Central memory CD8-positive, alpha-beta T cell (primary cell): ENCODE measurements at regions not wholly inside any gene's neighbourhood (a gene's known extent, or its start where the extent isn't known, plus 50 kb on each side); places are given as distances from the start of the nearest gene placed in this dataset.

Experiments
- ATAC-seq: fragments of 150-1000 bp; cut with Tn5 transposase; replicated peaks from 2 replicates; pipeline ENCODE4 v1.10.0; 2022; ENCODE audit warnings: mild to moderate bottlenecking, moderate FRiP score, moderate number of reproducible peaks; ENCODE audit not compliant: poor library complexity, severe bottlenecking; ENCODE audit errors: extremely low read depth
- DNase-seq, 2 donors: peaks; one replicate each; pipeline ENCODE4 v3.0.0; 2021; ENCODE audit warnings: low spot score in 2 of 2
- H3K27ac Mint-ChIP-seq: one replicate; pipeline ENCODE4 v1.8.0; 2022; ENCODE audit warnings: low read depth, mild to moderate bottlenecking, moderate library complexity, mixed read lengths
- H3K27me3 Mint-ChIP-seq: one replicate; pipeline ENCODE4 v1.8.0; 2022; ENCODE audit warnings: mixed read lengths
- H3K36me3 Mint-ChIP-seq: one replicate; pipeline ENCODE4 v1.8.0; 2022; ENCODE audit warnings: mild to moderate bottlenecking, moderate library complexity, mixed read lengths; ENCODE audit not compliant: insufficient read depth
- H3K4me1 Mint-ChIP-seq: one replicate; pipeline ENCODE4 v1.8.0; 2022; ENCODE audit warnings: mixed read lengths
- H3K4me3 Mint-ChIP-seq: one replicate; pipeline ENCODE4 v1.8.0; 2022; ENCODE audit warnings: mild to moderate bottlenecking, moderate library complexity, mixed read lengths
- H3K9me3 Mint-ChIP-seq: one replicate; pipeline ENCODE4 v1.8.0; 2022; ENCODE audit warnings: mixed read lengths

DNA sequence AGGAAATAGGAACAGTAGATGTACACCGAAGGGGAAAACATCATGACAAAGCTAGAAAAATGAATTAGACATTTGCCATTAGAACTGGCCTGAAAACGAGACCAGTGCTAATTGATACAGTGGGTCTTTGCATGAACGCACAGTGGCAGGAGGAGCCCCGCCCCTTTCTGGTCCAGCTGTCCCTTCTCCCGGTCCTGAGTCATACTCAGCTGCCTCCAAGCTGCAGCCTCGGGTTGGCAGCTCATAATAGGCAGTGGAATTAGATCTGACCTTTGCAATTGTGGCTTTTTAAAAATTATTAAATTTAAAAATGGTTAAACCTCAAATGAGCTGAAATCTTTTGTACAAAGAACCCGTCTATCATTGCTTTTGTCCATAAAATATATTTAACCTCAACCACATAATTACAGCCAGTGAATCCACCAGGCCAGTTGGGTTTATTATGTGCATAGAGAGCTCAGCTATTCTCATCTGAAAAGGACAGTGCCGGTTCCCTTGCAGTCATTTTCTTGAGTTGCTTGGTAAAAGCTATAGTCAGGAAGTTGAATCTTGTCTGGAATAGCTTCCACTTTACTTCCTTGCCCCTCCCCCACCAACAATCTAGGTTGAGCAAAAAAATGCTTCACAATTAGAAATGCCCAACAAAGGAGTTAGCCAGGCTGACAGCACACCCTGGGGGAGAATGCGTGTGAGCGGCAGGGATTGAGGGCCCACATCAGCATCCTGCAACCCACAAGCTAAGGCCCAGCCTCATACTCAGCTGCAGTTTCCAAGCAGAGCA is 147.1 kb downstream of the BUB3 start:
- Mint-ChIP-seq H3K4me1 (no peaks in the 10 kb centered on the region), H3K36me3 (no peaks in the 10 kb centered on the region), H3K27ac (no peak overlapping the region), H3K27me3 (peaks cover 9% of the 10 kb centered on the region), H3K9me3 (no peaks in the 10 kb centered on the region), H3K4me3 (no peak overlapping the region)
- no peak for DNase-seq
- ATAC-seq, result no peak

DNA sequence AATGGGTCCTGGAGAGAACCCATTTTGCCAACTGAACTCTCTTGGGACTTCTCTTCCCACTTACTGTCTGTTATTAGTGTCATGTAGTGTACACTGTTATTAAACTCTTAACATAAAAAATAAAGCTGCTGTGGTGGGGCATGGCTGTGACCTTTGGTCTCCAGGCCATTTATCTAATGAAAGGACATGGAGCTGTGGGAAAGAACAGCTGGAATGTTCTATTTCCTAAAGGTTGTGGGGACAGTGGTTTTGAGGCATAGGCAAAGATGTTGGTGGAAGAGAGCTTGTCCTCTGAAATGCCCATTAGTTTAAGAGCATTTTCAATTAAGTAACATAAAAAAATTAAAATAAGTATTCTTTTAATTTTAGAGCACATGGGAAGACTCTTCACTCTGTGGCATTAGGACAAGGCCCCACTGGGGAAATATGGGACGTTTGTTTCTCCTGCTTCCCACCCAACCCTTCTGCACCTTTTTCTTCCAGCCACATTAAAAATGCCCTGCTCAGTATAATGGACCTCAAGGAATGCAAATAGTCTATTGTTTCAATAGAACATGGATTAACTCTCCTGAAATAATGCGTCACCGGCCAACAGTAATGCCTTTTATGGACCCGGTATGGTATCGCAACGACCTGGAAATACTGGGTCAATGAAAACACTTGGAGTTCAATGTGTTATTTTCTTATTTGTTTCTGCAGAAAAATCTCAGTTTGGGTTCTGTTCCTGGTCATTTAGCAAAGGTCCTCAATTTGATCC is 149.6 kb downstream of the BUB3 start:
- no peak overlapping the region for H3K4me3 Mint-ChIP-seq
- peaks cover 9% of the 10 kb centered on the region for H3K27me3 Mint-ChIP-seq
- DNase-seq (no peak), ATAC-seq (no peak)
- H3K27ac Mint-ChIP-seq, result no peak overlapping the region
- H3K9me3 Mint-ChIP-seq, result no peaks in the 10 kb centered on the region
- H3K4me1 Mint-ChIP-seq, result no peaks in the 10 kb centered on the region
- H3K36me3 Mint-ChIP-seq, result no peaks in the 10 kb centered on the region

DNA sequence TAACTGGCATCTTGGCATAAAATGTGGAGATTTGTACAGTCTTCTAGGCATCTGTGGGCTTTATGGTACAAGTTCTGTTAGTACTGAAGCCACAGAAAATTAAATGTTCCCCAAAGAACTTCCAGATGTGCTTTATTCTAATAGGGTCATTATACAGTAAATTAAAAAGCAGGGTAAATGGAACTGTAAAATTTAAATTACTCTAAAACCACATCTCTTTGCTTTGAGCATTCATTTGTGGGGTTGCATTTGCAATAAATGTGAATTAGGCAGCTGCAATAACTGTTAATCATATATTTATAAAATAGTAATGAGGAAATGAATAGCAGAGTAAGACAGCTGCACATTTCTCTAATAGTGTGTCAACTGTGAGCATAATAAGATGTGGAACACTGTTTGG is 151.5 kb downstream of the BUB3 start:
- Mint-ChIP-seq H3K4me1 (no peaks in the 10 kb centered on the region), H3K36me3 (no peaks in the 10 kb centered on the region), H3K27ac (no peak overlapping the region), H3K27me3 (no peaks in the 10 kb centered on the region), H3K9me3 (no peaks in the 10 kb centered on the region), H3K4me3 (no peak overlapping the region)
- ATAC-seq (no peak), DNase-seq (no peak)

DNA sequence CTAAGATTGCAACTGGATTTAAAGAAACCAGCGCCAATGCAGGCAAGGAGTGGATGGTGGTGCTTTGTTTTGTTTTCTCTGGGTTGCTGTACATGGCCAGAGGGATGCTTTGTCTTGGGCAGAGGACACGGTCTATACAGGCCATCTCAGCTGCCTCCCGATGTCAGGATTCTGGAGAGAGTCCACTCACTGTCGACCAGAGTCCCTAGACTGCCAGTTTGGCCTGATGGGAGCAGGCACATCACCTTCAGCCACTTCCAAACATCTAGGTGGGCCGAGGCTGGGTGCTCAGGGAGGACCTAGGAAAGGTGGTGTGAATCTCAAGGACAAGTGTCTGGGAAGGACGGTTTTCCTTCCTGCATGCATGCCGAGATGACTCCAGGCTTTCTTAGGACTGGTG is 152.1 kb downstream of the BUB3 start:
- DNase-seq, result no peak
- H3K36me3 Mint-ChIP-seq, result no peaks in the 10 kb centered on the region
- H3K4me3 Mint-ChIP-seq, result no peak overlapping the region
- no peak for ATAC-seq
- H3K27me3 Mint-ChIP-seq, result no peaks in the 10 kb centered on the region
- no peak overlapping the region for H3K27ac Mint-ChIP-seq
- no peaks in the 10 kb centered on the region for H3K9me3 Mint-ChIP-seq
- H3K4me1 Mint-ChIP-seq, result no peaks in the 10 kb centered on the region

DNA sequence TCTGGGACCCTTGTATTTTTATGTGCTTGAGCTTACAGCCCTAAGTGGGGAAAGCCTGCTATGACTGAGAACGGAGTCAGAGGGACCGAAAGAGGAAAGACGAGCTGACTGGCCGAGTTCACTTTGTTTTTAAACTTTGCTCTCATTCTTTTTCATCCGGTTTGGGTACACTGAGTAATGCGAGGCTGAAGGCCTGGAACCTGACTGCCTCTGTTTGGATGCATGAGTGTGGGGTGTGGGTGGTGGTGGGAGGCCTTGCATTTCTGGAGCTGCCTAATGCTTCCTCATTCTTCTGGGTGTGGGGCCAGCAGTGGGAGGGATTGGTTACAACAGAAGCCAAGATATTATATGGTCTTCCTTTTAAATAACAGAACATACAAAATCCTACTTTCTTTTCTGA is 155.5 kb downstream of the BUB3 start:
- Mint-ChIP-seq H3K4me1 (no peaks in the 10 kb centered on the region), H3K27me3 (no peaks in the 10 kb centered on the region), H3K4me3 (no peak overlapping the region), H3K9me3 (no peaks in the 10 kb centered on the region), H3K36me3 (no peaks in the 10 kb centered on the region), H3K27ac (no peak overlapping the region)
- no peak for DNase-seq
- no peak for ATAC-seq

DNA sequence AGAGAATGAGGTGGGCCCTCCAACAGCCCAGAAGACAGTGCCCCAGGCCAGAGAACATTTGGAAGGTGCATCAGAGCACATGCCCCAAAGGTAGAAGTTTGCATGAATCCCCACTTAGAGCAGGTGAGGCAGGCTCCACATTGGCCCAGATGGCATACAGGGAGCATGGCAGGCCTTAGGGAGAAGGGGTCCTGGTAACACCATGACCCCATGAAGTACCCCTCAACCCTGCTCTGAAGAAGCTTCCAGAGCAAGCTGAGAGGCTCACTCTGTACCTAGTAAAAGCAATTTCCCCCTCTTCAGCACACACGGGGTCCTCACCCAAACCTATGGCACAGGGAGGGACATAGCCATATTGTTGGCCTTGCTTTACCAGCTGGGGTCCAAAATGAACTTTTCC is 162.6 kb downstream of the BUB3 start:
- Mint-ChIP-seq H3K27me3 (no peaks in the 10 kb centered on the region), H3K4me1 (no peaks in the 10 kb centered on the region), H3K36me3 (no peaks in the 10 kb centered on the region), H3K27ac (no peak overlapping the region), H3K4me3 (no peak overlapping the region), H3K9me3 (no peaks in the 10 kb centered on the region)
- no peak for ATAC-seq
- no peak for DNase-seq

DNA sequence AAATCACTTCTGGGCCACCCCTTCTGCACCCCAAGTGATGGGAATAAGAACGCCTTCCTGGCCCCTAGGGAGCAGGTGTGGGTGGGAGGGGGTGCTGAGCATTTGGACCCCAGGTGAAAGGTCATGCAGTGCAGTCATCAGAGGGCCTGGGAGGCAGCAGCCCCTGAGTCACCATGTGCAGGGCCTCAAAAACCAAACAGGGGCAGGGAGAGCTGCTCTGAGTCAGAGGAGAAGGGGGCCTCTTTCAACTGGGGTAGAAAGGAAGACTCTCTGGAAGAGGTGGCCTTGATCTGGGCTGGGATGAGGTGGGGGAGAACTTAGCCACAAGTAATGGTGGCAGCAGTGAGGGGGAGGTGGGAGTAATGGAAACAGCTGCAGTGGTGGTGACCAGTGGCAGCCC is 164.3 kb downstream of the BUB3 start:
- no peak for DNase-seq
- H3K27me3 Mint-ChIP-seq, result no peaks in the 10 kb centered on the region
- no peaks in the 10 kb centered on the region for H3K36me3 Mint-ChIP-seq
- no peaks in the 10 kb centered on the region for H3K4me1 Mint-ChIP-seq
- no peak for ATAC-seq
- no peak overlapping the region for H3K4me3 Mint-ChIP-seq
- no peaks in the 10 kb centered on the region for H3K9me3 Mint-ChIP-seq
- no peak overlapping the region for H3K27ac Mint-ChIP-seq

DNA sequence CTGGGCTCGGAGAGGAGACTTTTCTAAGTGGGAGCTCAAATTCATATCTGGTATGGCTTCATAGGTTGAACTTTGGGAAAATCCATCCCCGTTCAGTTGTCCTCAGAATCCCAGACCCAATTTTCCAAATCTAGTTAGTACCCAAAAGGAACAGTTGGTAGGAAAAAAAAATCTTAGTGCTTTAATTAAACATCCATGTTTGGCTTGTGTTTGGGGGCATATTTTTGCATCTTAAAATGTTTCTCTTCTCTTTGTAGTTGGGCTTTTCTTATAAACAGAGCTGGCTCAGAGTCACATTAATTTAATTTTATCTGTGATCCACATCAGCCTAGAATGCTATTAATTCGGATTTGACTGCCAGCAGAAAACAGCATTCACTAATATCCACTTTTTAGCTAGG is 165.9 kb downstream of the BUB3 start:
- no peaks in the 10 kb centered on the region for H3K4me1 Mint-ChIP-seq
- H3K27me3 Mint-ChIP-seq, result no peaks in the 10 kb centered on the region
- no peak for ATAC-seq
- no peak overlapping the region for H3K4me3 Mint-ChIP-seq
- H3K36me3 Mint-ChIP-seq, result no peaks in the 10 kb centered on the region
- no peak for DNase-seq
- H3K9me3 Mint-ChIP-seq, result no peaks in the 10 kb centered on the region
- no peak overlapping the region for H3K27ac Mint-ChIP-seq

DNA sequence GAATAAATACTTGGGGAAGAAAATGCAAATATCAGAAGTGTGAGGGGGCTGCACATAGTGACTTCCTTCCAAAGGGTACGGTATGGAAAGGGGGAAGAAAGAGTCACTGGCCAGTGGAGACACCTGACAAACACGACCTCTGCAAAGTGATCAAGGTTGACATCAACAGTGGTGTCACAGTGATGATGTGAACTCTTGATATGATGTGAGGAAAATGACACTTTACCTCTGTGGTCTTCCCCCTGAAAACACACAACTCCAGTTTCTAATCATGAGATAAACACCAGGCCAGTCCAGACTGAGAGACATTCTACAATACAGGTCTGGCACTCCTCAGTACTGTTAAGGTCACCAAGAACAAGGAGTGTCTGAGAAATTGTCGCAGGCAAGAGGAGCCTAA is 169.7 kb downstream of the BUB3 start:
- ATAC-seq (no peak), DNase-seq (no peak)
- Mint-ChIP-seq H3K27ac (no peak overlapping the region), H3K9me3 (peaks cover 6% of the 10 kb centered on the region), H3K36me3 (no peaks in the 10 kb centered on the region), H3K27me3 (peaks cover 23% of the 10 kb centered on the region), H3K4me3 (no peak overlapping the region), H3K4me1 (no peaks in the 10 kb centered on the region)

DNA sequence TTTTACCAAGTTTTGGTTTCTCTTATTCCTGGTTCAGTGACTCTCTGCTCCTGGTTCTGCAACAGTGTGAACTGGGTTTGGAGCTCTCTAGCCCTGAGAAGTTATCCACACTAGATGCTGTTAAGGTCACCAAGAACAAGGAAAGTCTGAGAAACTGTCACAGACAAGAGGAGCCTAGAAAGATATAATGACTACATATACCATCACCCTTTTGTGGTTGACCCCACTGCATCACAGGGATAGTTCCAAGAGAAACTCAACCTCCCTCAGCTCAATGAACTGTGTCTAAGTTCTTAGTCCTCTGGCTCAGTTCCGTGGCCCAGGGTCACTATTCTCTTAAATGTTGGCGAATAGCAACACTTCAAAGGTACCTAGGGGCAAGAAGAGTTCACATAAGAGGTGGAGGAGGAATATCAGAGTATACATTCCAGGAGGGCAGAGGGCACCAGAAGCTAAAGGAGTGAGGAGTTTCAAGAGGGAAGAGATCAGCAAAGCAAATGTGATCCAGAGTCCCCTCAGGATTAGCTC is 171.5 kb downstream of the BUB3 start:
- DNase-seq (no peak), ATAC-seq (no peak)
- H3K36me3 Mint-ChIP-seq, result no peaks in the 10 kb centered on the region
- peaks cover 6% of the 10 kb centered on the region for H3K9me3 Mint-ChIP-seq
- no peak overlapping the region for H3K4me3 Mint-ChIP-seq
- no peak overlapping the region for H3K27ac Mint-ChIP-seq
- peaks cover 28% of the 10 kb centered on the region for H3K27me3 Mint-ChIP-seq
- H3K4me1 Mint-ChIP-seq, result no peaks in the 10 kb centered on the region

DNA sequence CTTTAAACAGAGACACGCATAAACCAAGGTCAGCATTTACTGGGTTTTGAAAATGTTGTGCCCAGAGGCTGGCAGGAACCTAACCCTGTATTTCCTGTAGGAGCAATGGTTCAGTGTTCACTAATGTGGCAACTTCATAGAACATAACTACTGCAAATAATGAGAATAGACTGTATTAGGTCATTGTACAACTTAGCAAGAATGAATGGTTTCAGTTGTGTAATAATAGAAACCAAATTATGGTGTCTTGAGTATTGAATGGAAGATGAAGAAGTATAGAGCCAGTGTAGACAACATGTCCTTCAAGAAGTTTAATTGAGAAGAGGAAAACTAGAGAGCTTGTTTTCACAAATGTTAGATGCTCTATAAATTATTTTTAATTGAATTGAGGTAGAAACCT is 172.5 kb downstream of the BUB3 start:
- H3K9me3 Mint-ChIP-seq, result peaks cover 6% of the 10 kb centered on the region
- ATAC-seq (no peak), DNase-seq (no peak)
- H3K4me1 Mint-ChIP-seq, result no peaks in the 10 kb centered on the region
- H3K27me3 Mint-ChIP-seq, result peaks cover 28% of the 10 kb centered on the region
- no peaks in the 10 kb centered on the region for H3K36me3 Mint-ChIP-seq
- no peak overlapping the region for H3K27ac Mint-ChIP-seq
- H3K4me3 Mint-ChIP-seq, result no peak overlapping the region

DNA sequence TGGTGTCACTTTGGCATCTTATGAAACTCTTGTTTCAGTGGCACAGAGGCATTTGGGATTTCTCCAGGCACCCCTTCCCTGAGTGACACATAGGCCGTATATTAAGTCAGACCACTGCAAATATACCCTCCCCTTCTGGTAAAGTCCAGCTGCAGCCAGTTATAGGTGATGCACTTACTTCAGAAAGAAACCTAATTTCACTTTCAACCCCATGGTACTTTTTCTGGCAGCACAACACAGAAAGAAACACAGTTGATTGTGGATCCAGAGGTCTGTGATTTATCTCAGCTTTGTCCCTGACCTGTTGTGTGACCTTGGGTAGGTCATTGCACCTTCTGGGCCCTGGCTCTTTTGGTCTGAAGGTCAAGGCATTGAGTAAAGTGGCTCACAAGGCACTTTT is 173.2 kb downstream of the BUB3 start:
- Mint-ChIP-seq H3K27ac (no peak overlapping the region), H3K4me1 (no peaks in the 10 kb centered on the region), H3K36me3 (no peaks in the 10 kb centered on the region), H3K27me3 (peaks cover 28% of the 10 kb centered on the region), H3K9me3 (peaks cover 6% of the 10 kb centered on the region), H3K4me3 (no peak overlapping the region)
- ATAC-seq (no peak), DNase-seq (no peak)

DNA sequence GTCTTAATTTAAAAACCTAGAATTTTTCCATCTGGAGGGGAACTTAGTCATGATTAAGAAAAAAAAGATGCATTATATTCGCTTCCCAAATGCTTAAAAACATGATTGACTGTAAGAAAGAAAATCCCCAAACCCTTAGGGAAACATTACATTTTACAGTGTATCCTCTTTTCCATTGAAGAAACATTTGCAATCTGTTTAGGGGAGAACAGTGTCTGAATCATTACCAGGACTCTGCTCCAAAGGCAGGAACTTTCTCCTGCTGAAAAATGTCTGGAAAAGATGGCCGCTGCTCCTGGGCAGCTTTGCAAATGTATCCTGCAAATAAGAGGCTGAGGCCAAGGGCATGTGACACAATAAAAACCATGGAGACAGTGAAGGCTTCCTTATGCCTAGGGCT is 173.7 kb downstream of the BUB3 start:
- Mint-ChIP-seq H3K9me3 (peaks cover 6% of the 10 kb centered on the region), H3K36me3 (no peaks in the 10 kb centered on the region), H3K4me1 (no peaks in the 10 kb centered on the region), H3K27me3 (peaks cover 28% of the 10 kb centered on the region), H3K27ac (no peak overlapping the region), H3K4me3 (no peak overlapping the region)
- ATAC-seq (no peak), DNase-seq (no peak)
